PC-9 (cell line): ENCODE measurements at regions not wholly inside any gene's neighbourhood (a gene's known extent, or its start where the extent isn't known, plus 50 kb on each side); places are given as distances from the start of the nearest gene placed in this dataset.

ENCODE experiments used
- BruUV-seq: library from RNA; stranded (reverse); fragments of 400-500 nt; replicated peaks from 2 replicates; lab custom pipeline; 2021; lab: Mats Ljungman, UMichigan
- CTCF ChIA-PET: fragments of 300-600 bp; sonication (Branson Sonifier 250); formaldehyde crosslinking; loops from one replicate; lab custom pipeline; 2022; ENCODE audit warnings: antibody characterized with exemption; lab: Charles Lee
- POLR2A ChIA-PET: fragments of 300-600 bp; sonication (Branson Sonifier 250); formaldehyde crosslinking; loops from one replicate; lab custom pipeline; 2022; ENCODE audit warnings: antibody characterized with exemption; ENCODE audit not compliant: unreplicated experiment; lab: Charles Lee
- DNase-seq, 2 experiments: peaks; one replicate each; pipeline versions ENCODE4 v3.0.0 to v3.0.0-alpha.2; 2015 to 2022; ENCODE audit warnings: mixed read lengths in 1 of 2
- H2AFZ ChIP-seq: fragments of 200-600 bp; sonication (generic); 2 replicates; pipeline ENCODE4 v1.8.1; 2017; ENCODE audit warnings: antibody characterized with exemption
- H3F3A ChIP-seq: fragments of 200-600 bp; sonication (generic); 2 replicates; pipeline ENCODE4 v1.8.1; 2017; ENCODE audit warnings: antibody characterized with exemption, mild to moderate bottlenecking, low read depth; ENCODE audit not compliant: insufficient read depth
- H3K27ac ChIP-seq: fragments of 200-600 bp; sonication (generic); 2 replicates; pipeline ENCODE4 v1.6.1; 2016; ENCODE audit warnings: mixed run types
- H3K27me3 ChIP-seq: fragments of 200-600 bp; sonication (generic); 2 replicates; pipeline ENCODE4 v1.6.1; 2016; ENCODE audit warnings: low read depth, mixed run types; ENCODE audit not compliant: insufficient read depth
- H3K36me3 ChIP-seq: fragments of 200-600 bp; sonication (generic); 2 replicates; pipeline ENCODE4 v1.6.1; 2016; ENCODE audit warnings: low read depth, mixed run types
- H3K4me1 ChIP-seq: fragments of 200-600 bp; sonication (generic); replicated peaks from 2 replicates; pipeline ENCODE4 v1.6.1; 2016; ENCODE audit warnings: mixed run types; ENCODE audit not compliant: insufficient read depth
- H3K4me2 ChIP-seq: fragments of 200-600 bp; sonication (generic); 2 replicates; pipeline ENCODE4 v1.6.1; 2017; ENCODE audit warnings: mixed run types
- H3K4me3 ChIP-seq: fragments of 200-600 bp; sonication (generic); 2 replicates; pipeline ENCODE4 v1.6.1; 2016; ENCODE audit warnings: mixed run types
- H3K79me2 ChIP-seq: fragments of 200-600 bp; sonication (generic); 2 replicates; pipeline ENCODE4 v1.6.1; 2017; ENCODE audit warnings: low read depth, mixed run types
- H3K9me2 ChIP-seq: fragments of 200-600 bp; sonication (generic); 2 replicates; pipeline ENCODE4 v1.8.1; 2017; ENCODE audit warnings: mild to moderate bottlenecking; ENCODE audit not compliant: insufficient read depth
- H3K9me3 ChIP-seq: fragments of 200-600 bp; sonication (generic); 2 replicates; pipeline ENCODE4 v1.8.1; 2016; ENCODE audit warnings: low read depth; ENCODE audit not compliant: insufficient read depth
- H4K20me1 ChIP-seq: fragments of 200-600 bp; sonication (generic); 2 replicates; pipeline ENCODE4 v1.8.1; 2017; ENCODE audit not compliant: insufficient read depth
- EZH2 ChIP-seq: fragments of 200-600 bp; sonication (generic); IDR thresholded peaks from 2 replicates; pipeline ENCODE4 v1.8.0; 2017; ENCODE audit warnings: antibody characterized with exemption, low read depth
- intact Hi-C: fragments of 100-400 bp; cut with micrococcal nuclease; formaldehyde crosslinking; loops from one replicate; pipeline ENCODE4 v1.10.0; 2022; ENCODE audit not compliant: unreplicated experiment
- TF ChIP-seq, protein P1 (sequence below): fragments of 200-600 bp; sonication (generic); conservative IDR thresholded peaks from 2 replicates; pipeline ENCODE4 v1.6.1; 2017; ENCODE audit warnings: mixed run types, antibody characterized with exemption, mild to moderate bottlenecking, moderate library complexity

DNA sequence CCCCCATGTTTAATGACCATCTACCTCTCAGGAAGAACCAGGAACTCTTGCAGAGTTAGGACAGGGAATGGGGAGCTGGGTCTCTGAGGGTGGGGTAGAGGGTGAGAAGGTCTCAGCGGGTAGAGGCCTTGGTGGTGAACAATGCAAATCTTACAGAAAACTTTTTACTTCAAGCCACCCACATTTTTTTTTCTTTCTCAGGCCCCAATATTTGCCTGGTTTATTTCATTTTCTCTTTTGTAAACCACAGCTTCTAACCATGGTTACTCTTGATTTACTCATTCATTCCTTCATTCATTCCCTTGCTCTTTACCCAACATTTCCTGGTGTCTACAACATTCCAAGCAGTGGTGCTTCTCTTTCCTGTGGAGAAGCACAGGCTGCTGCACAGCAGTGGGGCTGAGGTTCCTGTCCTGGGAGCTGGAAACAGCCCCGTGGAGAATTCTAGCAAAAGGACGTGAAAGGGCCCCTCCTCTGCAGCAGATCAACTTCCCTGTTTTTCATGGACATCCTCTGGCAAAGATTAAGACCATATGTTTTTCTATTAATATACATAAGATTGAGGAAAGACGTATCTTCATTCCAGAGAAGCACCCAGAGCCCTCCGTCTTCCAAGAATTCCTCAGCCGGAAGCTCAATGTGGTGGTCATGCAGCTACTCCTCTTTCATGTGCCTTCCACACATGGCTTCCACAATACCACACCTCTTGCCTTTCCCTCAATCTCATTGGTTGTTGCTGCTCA is 224.4 kb upstream of the SESN3 start:
- Histone ChIP-seq H3F3A (no peaks in the 10 kb centered on the region), H3K4me2 (no peak overlapping the region), H3K36me3 (no peaks in the 10 kb centered on the region), H3K9me3 (no peaks in the 10 kb centered on the region), H3K4me1 (no peaks in the 10 kb centered on the region), H3K79me2 (no peaks in the 10 kb centered on the region), H3K27me3 (no peaks in the 10 kb centered on the region), H2AFZ (no peak overlapping the region), H4K20me1 (no peaks in the 10 kb centered on the region), H3K27ac (no peak overlapping the region), H3K9me2 (no peaks in the 10 kb centered on the region), H3K4me3 (no peak overlapping the region)
- TF ChIP-seq EZH2 = no peak
- TF ChIP-seq, protein P1, sequence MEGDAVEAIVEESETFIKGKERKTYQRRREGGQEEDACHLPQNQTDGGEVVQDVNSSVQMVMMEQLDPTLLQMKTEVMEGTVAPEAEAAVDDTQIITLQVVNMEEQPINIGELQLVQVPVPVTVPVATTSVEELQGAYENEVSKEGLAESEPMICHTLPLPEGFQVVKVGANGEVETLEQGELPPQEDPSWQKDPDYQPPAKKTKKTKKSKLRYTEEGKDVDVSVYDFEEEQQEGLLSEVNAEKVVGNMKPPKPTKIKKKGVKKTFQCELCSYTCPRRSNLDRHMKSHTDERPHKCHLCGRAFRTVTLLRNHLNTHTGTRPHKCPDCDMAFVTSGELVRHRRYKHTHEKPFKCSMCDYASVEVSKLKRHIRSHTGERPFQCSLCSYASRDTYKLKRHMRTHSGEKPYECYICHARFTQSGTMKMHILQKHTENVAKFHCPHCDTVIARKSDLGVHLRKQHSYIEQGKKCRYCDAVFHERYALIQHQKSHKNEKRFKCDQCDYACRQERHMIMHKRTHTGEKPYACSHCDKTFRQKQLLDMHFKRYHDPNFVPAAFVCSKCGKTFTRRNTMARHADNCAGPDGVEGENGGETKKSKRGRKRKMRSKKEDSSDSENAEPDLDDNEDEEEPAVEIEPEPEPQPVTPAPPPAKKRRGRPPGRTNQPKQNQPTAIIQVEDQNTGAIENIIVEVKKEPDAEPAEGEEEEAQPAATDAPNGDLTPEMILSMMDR = no peak
- ChIA-PET POLR2A (no interaction called here), CTCF (no interaction called here)
- intact Hi-C loops = no loop called here
- no peak for DNase-seq
- BruUV-seq = no TSS peak

DNA sequence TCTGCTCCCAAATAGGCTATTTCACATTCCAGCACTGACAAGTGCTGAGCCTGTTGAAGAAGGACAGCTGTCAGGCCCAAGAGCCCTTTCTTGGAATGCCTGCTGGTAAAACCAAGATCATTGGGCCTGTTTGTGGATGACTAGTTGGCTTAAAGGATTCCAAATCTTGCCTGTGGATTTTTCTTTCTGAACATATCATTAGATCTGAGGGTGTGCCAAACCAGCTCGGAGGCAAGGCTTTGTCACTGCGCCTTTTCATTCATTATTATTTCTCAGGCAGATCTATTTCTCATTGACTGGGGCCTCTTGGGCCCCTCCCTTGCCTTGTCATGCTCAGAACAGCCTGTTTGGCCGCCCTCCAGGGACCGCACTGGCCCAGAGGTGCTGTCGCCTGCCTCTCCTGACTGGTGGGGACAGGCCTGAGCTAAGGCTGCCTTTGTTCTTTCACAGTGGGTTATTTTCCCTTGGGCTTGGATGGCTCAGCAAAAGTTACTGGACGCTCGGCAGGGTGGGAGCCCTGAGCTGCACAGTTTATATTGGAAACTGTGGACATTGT is 222.7 kb upstream of the SESN3 start:
- Histone ChIP-seq H4K20me1 (no peaks in the 10 kb centered on the region), H3K36me3 (no peaks in the 10 kb centered on the region), H3K4me1 (no peaks in the 10 kb centered on the region), H3K4me2 (no peak overlapping the region), H3K27ac (no peak overlapping the region), H3K9me2 (no peaks in the 10 kb centered on the region), H3K4me3 (no peak overlapping the region), H3F3A (no peaks in the 10 kb centered on the region), H3K79me2 (no peaks in the 10 kb centered on the region), H2AFZ (no peak overlapping the region), H3K9me3 (no peaks in the 10 kb centered on the region), H3K27me3 (no peaks in the 10 kb centered on the region)
- BruUV-seq = no TSS peak
- ChIA-PET CTCF (no interaction called here), POLR2A (no interaction called here)
- intact Hi-C loops = no loop called here
- no peak for TF ChIP-seq EZH2
- TF ChIP-seq, protein P1 = no peak
- peak in 1 of 2 experiments; percentile 8 for DNase-seq

DNA sequence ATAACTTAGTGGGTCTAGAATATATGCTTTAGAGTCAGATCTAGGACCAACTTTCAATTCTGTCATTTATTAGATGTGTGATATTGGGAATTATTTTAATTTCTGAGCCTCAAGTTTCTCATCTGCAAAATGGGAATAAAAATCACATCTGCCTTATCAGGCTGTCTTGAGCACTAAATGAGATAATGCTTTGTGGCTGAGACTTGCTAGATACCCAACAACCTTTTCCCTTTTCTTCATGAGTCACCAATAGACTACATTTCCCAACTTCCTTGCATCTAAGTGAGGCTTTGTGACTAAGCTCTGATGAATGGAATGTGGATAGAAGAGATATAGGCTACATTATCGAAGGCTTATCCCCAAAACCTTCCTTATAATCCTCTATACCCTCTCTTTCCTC is 220.7 kb upstream of the SESN3 start:
- Histone ChIP-seq H3K4me3 (no peak overlapping the region), H3K27ac (no peak overlapping the region), H3K79me2 (no peaks in the 10 kb centered on the region), H3F3A (no peaks in the 10 kb centered on the region), H3K4me2 (no peak overlapping the region), H3K9me3 (no peaks in the 10 kb centered on the region), H3K36me3 (no peaks in the 10 kb centered on the region), H4K20me1 (no peaks in the 10 kb centered on the region), H3K4me1 (no peaks in the 10 kb centered on the region), H3K27me3 (no peaks in the 10 kb centered on the region), H3K9me2 (no peaks in the 10 kb centered on the region), H2AFZ (no peak overlapping the region)
- POLR2A ChIA-PET = no interaction called here
- no TSS peak for BruUV-seq
- no peak for TF ChIP-seq EZH2
- TF ChIP-seq, protein P1 = no peak
- CTCF ChIA-PET = no interaction called here
- intact Hi-C loops = no loop called here
- peak in 1 of 2 experiments; percentile 57 for DNase-seq
